ENCODE measurements at regions not wholly inside any gene's neighbourhood (a gene's known extent, or its start where the extent isn't known, plus 50 kb on each side); places are given as distances from the start of the nearest gene placed in this dataset.

DNA sequence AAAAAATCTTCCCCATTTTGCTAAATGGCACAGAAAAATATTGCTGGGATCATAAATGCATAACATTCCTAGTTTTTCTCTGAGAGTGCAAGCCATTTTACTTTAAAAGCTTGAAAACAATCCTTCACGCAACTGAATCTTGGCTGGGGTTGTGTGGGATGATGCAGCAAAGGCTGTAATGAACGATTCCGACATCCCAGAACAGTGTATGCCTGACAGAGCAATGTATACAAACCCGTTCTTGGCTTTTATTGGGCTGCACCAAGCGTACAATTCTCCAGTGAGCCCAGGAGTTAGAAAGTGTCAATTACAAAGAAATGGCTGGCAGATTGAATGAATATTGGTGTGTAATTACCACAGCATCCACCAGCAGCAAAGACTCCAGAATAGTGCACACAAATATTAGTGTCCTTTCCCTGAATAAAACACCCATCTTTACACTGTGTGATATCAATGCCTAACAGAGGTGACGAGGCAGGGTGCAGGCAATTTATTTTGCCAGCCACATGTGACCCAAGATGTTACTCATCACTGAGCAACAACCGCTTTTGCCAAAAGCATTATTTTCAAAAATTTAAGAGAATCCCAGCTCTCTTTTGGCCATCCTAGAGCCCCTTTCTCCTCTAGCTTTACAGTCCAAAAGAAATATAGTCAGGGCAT is 578.6 kb upstream of the CHAC2 start:
- Mint-ChIP-seq H3K9me3 (peaks cover 0 to 3% (median 1%) of the 10 kb centered on the region in 3 donors), H3K4me3 (no peak overlapping the region), H3K27me3 (peaks cover 1% of the 10 kb centered on the region)

DNA sequence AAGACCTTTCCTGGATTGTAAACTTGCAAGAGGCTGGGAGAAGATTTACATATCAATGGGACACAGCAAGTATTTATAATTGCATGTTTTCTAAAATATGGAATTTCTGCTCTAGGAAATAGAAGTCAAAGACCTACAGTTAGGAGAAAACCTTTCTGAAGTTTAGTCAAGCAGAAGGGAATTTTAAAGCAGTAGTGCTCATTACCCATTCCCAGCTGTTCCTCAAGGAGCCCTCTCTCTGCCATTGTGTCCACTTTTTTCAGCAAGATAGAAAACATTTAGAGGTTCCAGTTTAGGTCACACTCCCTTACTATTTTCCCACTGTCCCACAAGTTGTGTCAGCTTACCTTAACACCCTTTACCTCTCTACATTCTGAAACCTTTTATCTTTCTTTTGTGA is 584.0 kb upstream of the CHAC2 start:
- Mint-ChIP-seq H3K4me3 (no peak overlapping the region), H3K27me3 (no peaks in the 10 kb centered on the region), H3K27ac (no peak overlapping the region), H3K9me3 (peaks cover 0 to 3% (median 3%) of the 10 kb centered on the region in 3 donors), H3K4me1 (peaks cover 0 to 2% (median 0%) of the 10 kb centered on the region in 3 donors), H3K36me3 (no peaks in the 10 kb centered on the region)

More for the DNA sequence above, 578.6 kb upstream of the CHAC2 start:
- Mint-ChIP-seq H3K27ac (no peak overlapping the region), H3K36me3 (no peaks in the 10 kb centered on the region), H3K4me1 (peaks cover 0 to 2% (median 0%) of the 10 kb centered on the region in 3 donors)

DNA sequence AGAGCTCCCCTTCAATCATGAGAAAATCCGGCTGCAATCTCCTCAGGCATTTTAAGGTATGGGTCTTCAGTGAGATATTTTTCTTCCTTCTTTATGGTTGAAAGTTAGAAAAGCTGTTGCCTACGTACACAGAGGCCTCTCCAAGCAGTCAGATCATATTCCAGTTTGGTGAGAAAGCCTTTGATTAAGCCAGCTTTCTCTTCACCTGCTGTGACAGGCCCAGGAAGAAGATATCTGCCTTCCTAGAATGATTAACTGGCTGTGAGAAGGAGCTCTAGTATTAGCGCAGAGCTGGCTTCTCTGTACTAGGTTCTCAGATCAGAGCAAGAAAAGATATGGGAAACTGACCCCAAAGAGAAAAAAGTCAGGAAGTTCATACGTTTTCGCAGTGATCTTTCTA is 585.0 kb upstream of the CHAC2 start:
- Mint-ChIP-seq H3K27me3 (no peaks in the 10 kb centered on the region), H3K4me1 (peaks cover 0 to 2% (median 0%) of the 10 kb centered on the region in 3 donors), H3K4me3 (no peak overlapping the region), H3K27ac (no peak overlapping the region), H3K36me3 (no peaks in the 10 kb centered on the region), H3K9me3 (peaks cover 0 to 3% (median 3%) of the 10 kb centered on the region in 3 donors)

DNA sequence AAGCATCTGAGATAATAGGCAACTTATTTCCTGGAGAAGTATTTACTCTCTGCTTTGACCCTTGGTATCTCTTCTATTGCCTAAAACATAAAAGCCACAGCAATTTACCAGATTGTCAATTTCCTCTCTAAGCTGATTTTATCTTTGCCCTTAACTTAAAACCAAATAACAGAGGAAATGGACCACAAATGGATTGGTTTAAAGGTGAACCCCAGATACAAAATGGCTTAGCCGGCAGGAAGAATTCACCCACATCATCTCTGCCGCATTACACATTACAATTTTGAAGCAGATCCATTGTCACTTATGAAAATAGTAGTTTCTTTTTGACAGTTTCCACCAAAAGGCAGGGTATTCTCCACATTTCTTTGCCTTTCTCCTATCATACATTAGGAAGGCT is 585.8 kb upstream of the CHAC2 start:
- no peaks in the 10 kb centered on the region for H3K27me3 Mint-ChIP-seq
- H3K36me3 Mint-ChIP-seq: no peaks in the 10 kb centered on the region
- H3K27ac Mint-ChIP-seq: no peak overlapping the region
- peaks cover 0 to 2% (median 0%) of the 10 kb centered on the region in 3 donors for H3K4me1 Mint-ChIP-seq
- H3K9me3 Mint-ChIP-seq: peaks cover 0 to 3% (median 3%) of the 10 kb centered on the region in 3 donors
- H3K4me3 Mint-ChIP-seq: no peak overlapping the region

DNA sequence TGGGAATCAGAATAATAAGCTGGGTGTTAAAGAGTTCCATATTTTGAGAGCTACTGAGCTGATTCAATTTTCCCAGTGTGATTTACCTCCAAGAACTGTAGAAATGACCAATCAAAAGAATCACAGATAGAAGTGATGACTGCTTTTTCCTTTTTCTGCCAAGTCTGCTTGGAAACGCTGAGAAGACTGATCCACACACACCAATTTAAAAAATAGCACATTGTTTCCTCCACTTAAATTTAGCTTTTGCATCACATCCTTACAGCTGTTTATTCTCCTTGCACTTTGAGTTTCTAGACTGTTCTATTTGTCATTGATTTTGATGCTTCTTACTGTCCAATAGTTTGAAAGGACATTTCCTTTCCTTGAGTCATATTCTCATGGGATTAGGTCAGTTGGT is 590.3 kb upstream of the CHAC2 start:
- H3K27ac Mint-ChIP-seq: no peak overlapping the region
- H3K27me3 Mint-ChIP-seq: no peaks in the 10 kb centered on the region
- peaks cover 0 to 3% (median 0%) of the 10 kb centered on the region in 3 donors for H3K9me3 Mint-ChIP-seq
- H3K4me3 Mint-ChIP-seq: no peak overlapping the region
- no peaks in the 10 kb centered on the region for H3K4me1 Mint-ChIP-seq
- no peaks in the 10 kb centered on the region for H3K36me3 Mint-ChIP-seq

DNA sequence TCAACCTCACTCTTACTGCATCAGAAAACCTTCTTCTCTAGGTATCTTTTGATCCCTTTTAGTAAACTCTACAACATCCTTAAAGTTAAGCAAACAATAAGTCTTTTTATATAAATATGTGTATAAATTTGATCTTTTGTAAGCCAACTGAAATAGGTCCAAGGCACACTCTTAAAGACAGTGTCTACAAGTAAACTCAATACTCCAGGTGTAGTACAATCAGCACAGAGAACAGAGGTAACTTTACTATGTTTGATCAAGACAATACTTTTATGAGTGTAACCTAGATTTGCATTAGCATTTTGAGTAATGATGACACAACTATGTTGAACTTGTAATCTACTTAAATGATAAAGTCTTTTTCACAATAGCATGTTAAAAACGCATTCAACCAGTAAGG is 593.1 kb upstream of the CHAC2 start:
- Mint-ChIP-seq H3K36me3 (peaks cover under 1% of the 10 kb centered on the region), H3K27me3 (no peaks in the 10 kb centered on the region), H3K9me3 (no peaks in the 10 kb centered on the region), H3K27ac (no peak overlapping the region), H3K4me1 (no peaks in the 10 kb centered on the region), H3K4me3 (no peak overlapping the region)

DNA sequence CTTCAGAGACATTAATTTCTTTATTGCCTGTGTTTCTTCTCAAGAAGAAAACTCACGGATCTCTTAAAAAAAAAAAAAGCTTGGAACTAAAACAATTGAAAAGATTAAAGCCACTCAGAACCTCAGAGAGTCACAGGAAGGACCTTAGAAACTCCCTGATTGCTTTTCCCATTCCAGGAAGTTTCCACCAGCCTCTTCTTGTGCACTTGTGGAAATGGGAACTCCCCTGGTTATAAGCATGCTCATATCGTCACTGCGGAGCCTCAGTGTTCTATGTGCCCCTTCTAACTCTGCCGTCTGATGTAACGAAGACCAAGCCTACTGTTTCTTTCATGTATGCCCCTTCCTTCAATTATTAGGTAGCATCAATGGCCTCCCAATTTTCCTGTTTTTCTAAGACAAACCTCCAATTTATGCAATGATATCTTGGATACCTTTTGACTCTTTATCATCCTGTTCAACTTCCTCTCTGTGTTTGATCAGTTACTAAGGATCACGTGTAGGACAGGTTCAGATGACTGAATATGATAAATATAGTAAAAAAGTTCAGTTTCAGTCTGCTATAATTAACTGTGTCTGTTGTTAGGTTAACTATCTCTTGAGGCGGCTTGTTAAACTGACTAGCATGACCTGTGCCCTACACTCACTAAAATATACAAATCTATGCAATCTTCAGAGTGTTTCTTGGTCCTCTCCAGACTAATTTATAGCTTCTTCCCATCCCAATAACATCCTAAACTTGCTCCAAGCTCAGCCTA is 593.7 kb upstream of the CHAC2 start:
- Mint-ChIP-seq H3K27me3 (no peaks in the 10 kb centered on the region), H3K36me3 (peaks cover 2% of the 10 kb centered on the region), H3K4me1 (no peaks in the 10 kb centered on the region), H3K4me3 (no peak overlapping the region), H3K27ac (no peak overlapping the region), H3K9me3 (peaks cover 0 to 3% (median 2%) of the 10 kb centered on the region in 3 donors)

DNA sequence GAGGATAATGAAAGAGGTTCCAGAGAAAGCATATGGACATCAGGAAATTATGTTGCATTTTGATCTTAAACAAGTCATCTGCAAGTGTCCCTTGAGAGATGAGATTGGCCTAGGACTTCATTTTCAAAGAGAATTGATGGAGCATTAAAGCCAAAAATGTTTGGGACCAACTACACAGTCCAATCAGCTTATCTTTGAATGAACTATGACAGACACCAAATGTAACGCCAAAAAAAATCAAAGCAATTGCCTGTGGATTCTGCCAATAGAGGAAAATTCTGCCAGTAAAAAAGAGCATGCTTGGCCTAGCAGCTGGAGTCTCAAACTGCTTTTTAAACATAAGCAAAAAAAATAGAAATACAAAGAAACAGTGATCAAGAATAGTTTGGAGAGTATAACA is 594.5 kb upstream of the CHAC2 start:
- Mint-ChIP-seq H3K36me3 (peaks cover 2% of the 10 kb centered on the region), H3K9me3 (peaks cover 0 to 3% (median 2%) of the 10 kb centered on the region in 3 donors), H3K4me3 (no peak overlapping the region), H3K4me1 (no peaks in the 10 kb centered on the region), H3K27ac (no peak overlapping the region), H3K27me3 (no peaks in the 10 kb centered on the region)

DNA sequence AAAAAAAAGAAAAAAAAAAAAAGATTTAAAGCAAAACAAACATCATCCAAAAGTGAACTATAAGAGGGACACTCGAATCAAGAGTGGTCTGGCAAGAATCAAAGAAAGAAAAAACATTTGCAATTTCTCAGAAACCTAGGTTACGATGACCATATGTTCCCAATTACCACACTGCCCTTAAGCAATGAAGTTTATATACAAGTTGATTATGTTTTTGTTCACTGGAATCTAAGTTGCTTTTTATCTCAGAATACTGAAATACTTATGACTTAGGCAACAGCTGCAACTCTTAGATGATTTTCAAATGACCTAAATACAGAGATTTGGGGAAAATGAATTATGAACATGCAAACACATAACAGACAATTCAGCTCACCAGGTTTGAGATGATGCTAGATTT is 597.1 kb upstream of the CHAC2 start:
- Mint-ChIP-seq H3K9me3 (peaks cover 0 to 3% (median 2%) of the 10 kb centered on the region in 3 donors), H3K27ac (no peak overlapping the region), H3K36me3 (peaks cover 2% of the 10 kb centered on the region), H3K4me3 (no peak overlapping the region), H3K4me1 (no peaks in the 10 kb centered on the region), H3K27me3 (no peaks in the 10 kb centered on the region)

DNA sequence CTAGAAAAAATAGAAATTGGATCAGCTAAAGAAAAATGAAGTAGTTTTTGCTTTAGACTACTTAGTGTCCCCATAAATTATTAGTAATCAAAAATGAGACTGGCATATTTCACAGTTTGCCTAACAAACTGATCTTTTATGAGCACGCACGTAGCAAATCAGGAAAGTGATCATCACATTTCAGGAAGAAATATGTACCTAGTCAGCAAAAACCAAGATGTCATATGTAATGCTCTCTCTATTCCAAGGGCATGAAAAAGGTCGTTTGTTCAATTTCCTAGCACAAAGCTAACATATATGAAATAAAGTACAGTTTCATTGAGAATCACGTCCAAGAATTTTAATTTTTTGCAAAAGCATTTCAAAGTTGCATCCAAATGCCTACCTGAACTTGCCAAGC is 600.4 kb upstream of the CHAC2 start:
- H3K27me3 Mint-ChIP-seq: no peaks in the 10 kb centered on the region
- no peak overlapping the region for H3K4me3 Mint-ChIP-seq
- H3K36me3 Mint-ChIP-seq: peaks cover 2% of the 10 kb centered on the region
- no peak overlapping the region for H3K27ac Mint-ChIP-seq
- peaks cover 1 to 4% (median 3%) of the 10 kb centered on the region in 3 donors for H3K9me3 Mint-ChIP-seq
- H3K4me1 Mint-ChIP-seq: no peaks in the 10 kb centered on the region

DNA sequence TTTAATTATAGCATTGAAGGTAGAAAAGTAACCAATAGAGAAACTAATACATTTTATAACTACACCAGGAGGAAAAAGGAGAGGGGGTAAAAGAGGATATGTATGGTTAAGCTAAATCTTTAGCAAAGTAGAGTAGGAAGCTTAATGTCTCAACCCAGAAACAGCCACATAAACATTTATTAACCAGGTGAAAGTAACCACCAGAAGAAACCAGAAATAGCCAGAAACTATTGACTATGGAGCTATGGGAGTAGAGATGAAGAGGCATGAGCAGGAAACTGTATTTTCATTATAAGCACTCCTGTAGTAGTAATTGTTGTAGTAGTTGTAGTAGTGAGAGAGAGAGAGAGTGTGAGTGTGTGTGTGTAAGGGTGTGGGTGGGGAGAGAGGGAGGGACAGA is 617.5 kb upstream of the CHAC2 start:
- Mint-ChIP-seq H3K27me3 (no peaks in the 10 kb centered on the region), H3K27ac (no peak overlapping the region), H3K4me3 (no peak overlapping the region), H3K36me3 (no peaks in the 10 kb centered on the region), H3K9me3 (peaks cover 0 to 10% (median 5%) of the 10 kb centered on the region in 3 donors), H3K4me1 (no peaks in the 10 kb centered on the region)

DNA sequence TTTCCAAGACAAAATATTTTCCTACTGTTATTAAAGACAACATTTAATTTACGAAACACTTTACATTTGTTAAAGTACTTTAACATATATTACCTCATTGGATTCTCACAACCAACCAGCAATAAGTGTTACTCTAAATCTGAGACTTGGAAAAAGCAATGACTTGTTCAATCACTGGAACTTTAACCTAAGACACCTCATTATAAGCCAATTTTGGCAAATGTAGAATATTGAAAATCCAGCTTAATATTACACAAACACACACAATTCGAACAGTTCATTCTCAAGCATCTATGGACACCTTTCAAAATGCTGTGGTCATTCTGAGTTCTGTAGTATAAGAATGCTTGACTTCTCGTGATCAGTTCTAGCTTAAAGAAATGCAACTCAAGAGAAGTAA is 619.4 kb upstream of the CHAC2 start:
- Mint-ChIP-seq H3K4me3 (no peak overlapping the region), H3K4me1 (no peaks in the 10 kb centered on the region)

DNA sequence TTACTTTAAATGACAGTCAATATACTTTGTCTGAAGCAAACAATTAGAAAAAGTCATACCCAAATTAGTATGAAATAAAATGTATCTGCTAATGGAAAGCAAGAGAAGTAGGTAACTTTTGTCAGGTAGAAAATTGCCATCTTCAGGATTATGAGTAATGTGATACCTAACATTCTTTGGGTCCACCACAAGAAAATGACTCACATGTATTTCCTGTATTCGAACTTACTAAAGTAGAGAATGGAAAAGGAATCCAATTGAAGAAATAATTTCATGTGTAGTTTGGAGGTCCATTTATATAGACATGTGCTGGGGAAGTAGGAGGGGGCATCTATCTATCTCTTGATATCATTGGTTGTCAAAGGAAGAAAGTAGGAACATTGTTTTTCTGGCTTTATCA is 636.2 kb upstream of the CHAC2 start:
- H3K4me3 Mint-ChIP-seq: no peak overlapping the region
- no peaks in the 10 kb centered on the region for H3K36me3 Mint-ChIP-seq
- no peak overlapping the region for H3K27ac Mint-ChIP-seq
- no peaks in the 10 kb centered on the region for H3K27me3 Mint-ChIP-seq
- H3K4me1 Mint-ChIP-seq: no peaks in the 10 kb centered on the region
- no peaks in the 10 kb centered on the region for H3K9me3 Mint-ChIP-seq

More for the DNA sequence above, 619.4 kb upstream of the CHAC2 start:
- no peak overlapping the region for H3K27ac Mint-ChIP-seq
- H3K36me3 Mint-ChIP-seq: no peaks in the 10 kb centered on the region
- H3K27me3 Mint-ChIP-seq: no peaks in the 10 kb centered on the region
- H3K9me3 Mint-ChIP-seq: peaks cover 0 to 10% (median 7%) of the 10 kb centered on the region in 3 donors

DNA sequence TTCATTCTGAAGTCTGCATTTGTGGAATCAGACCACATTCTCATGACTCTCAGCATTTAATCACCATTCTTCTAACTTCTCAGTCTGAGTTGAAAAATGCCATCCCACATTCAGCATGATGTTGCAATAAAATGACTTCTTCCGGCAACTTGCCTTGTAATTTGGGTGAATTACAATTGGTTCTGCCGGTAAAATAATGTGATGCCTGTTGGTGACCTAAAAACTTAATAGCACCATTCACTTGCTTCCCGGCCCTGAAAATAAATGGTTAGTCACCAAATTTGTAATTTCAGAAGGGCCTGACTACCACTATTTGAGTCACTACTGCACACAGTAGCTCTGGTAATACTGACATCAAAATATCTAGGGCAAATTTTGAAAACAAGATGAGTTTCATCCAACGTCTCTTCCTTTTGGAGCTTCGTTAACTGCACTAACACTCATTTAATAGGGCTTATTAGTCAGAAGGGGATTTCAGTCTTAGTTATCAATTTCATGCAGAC is 637.1 kb upstream of the CHAC2 start:
- no peaks in the 10 kb centered on the region for H3K36me3 Mint-ChIP-seq
- no peaks in the 10 kb centered on the region for H3K27me3 Mint-ChIP-seq
- H3K9me3 Mint-ChIP-seq: no peaks in the 10 kb centered on the region
- no peaks in the 10 kb centered on the region for H3K4me1 Mint-ChIP-seq
- no peak overlapping the region for H3K4me3 Mint-ChIP-seq
- H3K27ac Mint-ChIP-seq: no peak overlapping the region

DNA sequence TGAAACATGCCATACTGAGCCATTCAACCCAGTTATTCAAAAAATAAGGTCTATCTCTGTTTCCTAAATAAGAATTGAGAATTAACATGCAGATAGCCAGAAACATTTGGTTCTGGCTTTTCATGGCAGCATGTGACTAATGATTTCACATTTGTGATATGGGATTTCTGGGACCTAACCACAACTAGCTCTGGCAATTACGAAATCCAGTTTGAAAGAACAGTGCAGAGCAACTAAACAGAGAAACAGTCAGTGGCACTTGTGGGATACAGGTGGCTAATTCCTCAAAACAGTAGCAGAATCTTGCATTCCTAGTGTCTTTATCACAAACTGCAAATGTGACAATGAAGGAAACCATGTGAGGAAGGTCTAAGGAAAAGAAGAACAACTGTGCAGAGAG is 637.8 kb upstream of the CHAC2 start:
- no peak overlapping the region for H3K27ac Mint-ChIP-seq
- H3K9me3 Mint-ChIP-seq: no peaks in the 10 kb centered on the region
- no peaks in the 10 kb centered on the region for H3K4me1 Mint-ChIP-seq
- H3K4me3 Mint-ChIP-seq: no peak overlapping the region
- no peaks in the 10 kb centered on the region for H3K36me3 Mint-ChIP-seq
- no peaks in the 10 kb centered on the region for H3K27me3 Mint-ChIP-seq

Measured in IgD-negative memory B cell (primary cell).